Neural cell (in vitro differentiated cells): ENCODE measurements at regions not wholly inside any gene's neighbourhood (a gene's known extent, or its start where the extent isn't known, plus 50 kb on each side); places are given as distances from the start of the nearest gene placed in this dataset.

ENCODE experiments used
- H2AFZ ChIP-seq: fragments of 200-600, 300-800 bp; sonication (generic), shearing (Covaris generic); 2 replicates; pipeline ENCODE4 v1.6.0; 2014; ENCODE audit warnings: low read depth, mild to moderate bottlenecking, antibody characterized with exemption, low read length, moderate library complexity
- H3F3A ChIP-seq: fragments of 200-600 bp; shearing (Covaris generic); 2 replicates; pipeline ENCODE4 v1.6.1; 2016; ENCODE audit warnings: mild to moderate bottlenecking, moderate library complexity, mixed read lengths, antibody characterized with exemption, low read length; ENCODE audit not compliant: insufficient read depth, poor library complexity, severe bottlenecking
- H3K27ac ChIP-seq: fragments of 200-600, 300-800 bp; sonication (generic), shearing (Covaris generic); 2 replicates; pipeline ENCODE4 v1.5.1; 2014; ENCODE audit warnings: mild to moderate bottlenecking, low read length, moderate library complexity
- H3K27me3 ChIP-seq: fragments of 300-800, 200-600 bp; sonication (generic), shearing (Covaris generic); 2 replicates; pipeline ENCODE4 v1.6.0; 2014; ENCODE audit warnings: mild to moderate bottlenecking, low read depth, low read length, moderate library complexity; ENCODE audit not compliant: insufficient read depth
- H3K36me3 ChIP-seq: fragments of 300-800, 200-600 bp; sonication (generic), shearing (Covaris generic); 2 replicates; pipeline ENCODE4 v1.5.1; 2014; ENCODE audit warnings: mild to moderate bottlenecking, antibody characterized with exemption, low read length, moderate library complexity; ENCODE audit not compliant: insufficient read depth
- H3K4me2 ChIP-seq: fragments of 300-800, 200-600 bp; sonication (generic), shearing (Covaris generic); 2 replicates; pipeline ENCODE4 v1.6.0; 2014; ENCODE audit warnings: mild to moderate bottlenecking, low read length
- H3K4me3 ChIP-seq: fragments of 300-800, 200-600 bp; sonication (generic), shearing (Covaris generic); 2 replicates; pipeline ENCODE4 v1.5.1; 2014; ENCODE audit warnings: mild to moderate bottlenecking, low read length, moderate library complexity
- H3K79me2 ChIP-seq: fragments of 200-600 bp; shearing (Covaris generic); replicated peaks from 2 replicates; pipeline ENCODE4 v1.6.0; 2014; ENCODE audit warnings: mild to moderate bottlenecking, low read length, moderate library complexity; ENCODE audit not compliant: insufficient read depth
- H3K9ac ChIP-seq: fragments of 300-800, 200-600 bp; sonication (generic), shearing (Covaris generic); 2 replicates; pipeline ENCODE4 v1.6.1; 2016; ENCODE audit warnings: mild to moderate bottlenecking, low read length, mixed read lengths
- H3K9me2 ChIP-seq: fragments of 200-600 bp; shearing (Covaris generic); 2 replicates; pipeline ENCODE4 v1.6.1; 2016; ENCODE audit warnings: mild to moderate bottlenecking, low read length, mixed read lengths; ENCODE audit not compliant: insufficient read depth
- H3K9me3 ChIP-seq: fragments of 200-600, 300-800 bp; sonication (generic), shearing (Covaris generic); 2 replicates; pipeline ENCODE4 v1.6.1; 2016; ENCODE audit warnings: mild to moderate bottlenecking, mixed run types, low read length, moderate library complexity, mixed read lengths
- H4K20me1 ChIP-seq: fragments of 200-600 bp; shearing (Covaris generic); 2 replicates; pipeline ENCODE4 v1.6.1; 2016; ENCODE audit warnings: mild to moderate bottlenecking, mixed run types; ENCODE audit not compliant: insufficient read depth
- CTCF ChIP-seq: fragments of 450-650 bp; IDR thresholded peaks from 2 replicates; pipeline ENCODE4 v1.5.1; 2014; ENCODE audit warnings: antibody characterized with exemption, mild to moderate bottlenecking, moderate library complexity; ENCODE audit not compliant: poor library complexity, severe bottlenecking
- EP300 ChIP-seq: fragments of 450-650 bp; conservative IDR thresholded peaks from 2 replicates; pipeline ENCODE4 v1.6.1; 2014; ENCODE audit warnings: antibody characterized with exemption, mild to moderate bottlenecking, moderate library complexity; ENCODE audit not compliant: poor library complexity, severe bottlenecking
- EZH2 ChIP-seq: fragments of 200-600, 300-800 bp; shearing (Covaris generic), sonication (generic); IDR thresholded peaks from 2 replicates; pipeline ENCODE4 v1.6.1; 2014; ENCODE audit warnings: antibody characterized with exemption, low read length, borderline replicate concordance, mild to moderate bottlenecking; ENCODE audit not compliant: insufficient read depth, poor library complexity, severe bottlenecking
- MXI1 ChIP-seq: fragments of 450-650 bp; conservative IDR thresholded peaks from 2 replicates; pipeline ENCODE4 v1.6.1; 2014; ENCODE audit warnings: antibody characterized with exemption, mild to moderate bottlenecking; ENCODE audit not compliant: poor library complexity, severe bottlenecking
- POLR2AphosphoS5 ChIP-seq: IDR thresholded peaks from 2 replicates; pipeline ENCODE4 v1.6.1; 2012
- RAD21 ChIP-seq: fragments of 450-650 bp; conservative IDR thresholded peaks from 2 replicates; pipeline ENCODE4 v1.6.1; 2014; ENCODE audit warnings: antibody characterized with exemption, mild to moderate bottlenecking, moderate library complexity
- REST ChIP-seq: IDR thresholded peaks from 2 replicates; pipeline ENCODE4 v1.6.1; 2012; ENCODE audit warnings: borderline replicate concordance
- SMC3 ChIP-seq: fragments of 450-650 bp; conservative IDR thresholded peaks from 2 replicates; pipeline ENCODE4 v1.6.1; 2014; ENCODE audit warnings: antibody characterized with exemption, mild to moderate bottlenecking, moderate library complexity; ENCODE audit not compliant: poor library complexity
- TAF1 ChIP-seq: IDR thresholded peaks from 2 replicates; pipeline ENCODE4 v1.6.1; 2012; ENCODE audit warnings: low read depth

- no peaks in the 10 kb centered on the region for H3K79me2 ChIP-seq
- H3K4me3 ChIP-seq: no peak overlapping the region
- no peaks in the 10 kb centered on the region for H3K9me3 ChIP-seq
- H4K20me1 ChIP-seq: no peaks in the 10 kb centered on the region
- H3K27ac ChIP-seq: no peak overlapping the region
- no peak overlapping the region for H3K9ac ChIP-seq
- H3F3A ChIP-seq: no peaks in the 10 kb centered on the region
- TF ChIP-seq RAD21 (no peak), TAF1 (no peak), REST (no peak), CTCF (no peak), SMC3 (no peak), EZH2 (no peak), EP300 (no peak), MXI1 (no peak), POLR2AphosphoS5 (no peak)
- no peak overlapping the region for H2AFZ ChIP-seq
- peaks cover 14% of the 10 kb centered on the region for H3K36me3 ChIP-seq
- no peaks in the 10 kb centered on the region for H3K9me2 ChIP-seq
- H3K27me3 ChIP-seq: no peaks in the 10 kb centered on the region
- H3K4me2 ChIP-seq: no peak overlapping the region
These were observed 328.4 kb upstream of the UMPS start for GRCh38 chr3:124401843-124402242.

- no peaks in the 10 kb centered on the region for H4K20me1 ChIP-seq
- TF ChIP-seq POLR2AphosphoS5 (no peak), TAF1 (no peak), SMC3 (no peak), MXI1 (no peak), EP300 (no peak), CTCF (no peak), REST (no peak), EZH2 (no peak)
- no peaks in the 10 kb centered on the region for H3F3A ChIP-seq
- no peak overlapping the region for H3K27ac ChIP-seq
- no peaks in the 10 kb centered on the region for H3K9me3 ChIP-seq
- peaks cover 8% of the 10 kb centered on the region for H3K36me3 ChIP-seq
- H3K9me2 ChIP-seq: no peaks in the 10 kb centered on the region
- H3K27me3 ChIP-seq: no peaks in the 10 kb centered on the region
- H3K4me3 ChIP-seq: no peak overlapping the region
- no peak overlapping the region for H3K9ac ChIP-seq
- H3K79me2 ChIP-seq: no peaks in the 10 kb centered on the region
- H3K4me2 ChIP-seq: no peak overlapping the region
- no peak overlapping the region for H2AFZ ChIP-seq
These were observed 327.5 kb upstream of the UMPS start for GRCh38 chr3:124402791-124403190.
